HepG2 (cell line): ENCODE measurements at regions not wholly inside any gene's neighbourhood (a gene's known extent, or its start where the extent isn't known, plus 50 kb on each side); places are given as distances from the start of the nearest gene placed in this dataset.

ENCODE experiments used
- ATAC-seq: fragments of 200-7000 bp; cut with Tn5 transposase; 3 replicates; pipeline ENCODE4 v1.9.1; 2020; ENCODE audit warnings: mild to moderate bottlenecking, moderate library complexity
- BruUV-seq: library from RNA; stranded (reverse); fragments of 400-500 nt; replicated peaks from 2 replicates; lab custom pipeline; 2021; lab: Mats Ljungman, UMichigan
- CTCF ChIA-PET: fragments of 300-600 bp; formaldehyde crosslinking; extraction: SDS; loops from one replicate; lab custom pipeline; 2021; ENCODE audit warnings: low total read pairs, inconsistent platforms, low intra/inter-chr PET ratio; lab: Yijun Ruan, JAX
- POLR2A ChIA-PET: fragments of 350-600 bp; sonication (Branson Sonifier 250); formaldehyde crosslinking; loops from one replicate; lab custom pipeline; 2020; ENCODE audit warnings: antibody characterized with exemption, inconsistent platforms; lab: Yijun Ruan, JAX
- DNase-seq: peaks from one replicate; pipeline ENCODE4 v3.0.0-alpha.2; 2015; ENCODE audit warnings: low spot score
- FAIRE-seq: peaks from 3 replicates; lab custom pipeline; 2011; peaks lifted over from hg19 to GRCh38; lab: Jason Lieb, UNC
- H2AFZ ChIP-seq: one replicate; pipeline ENCODE4 v1.6.1; 2011; ENCODE audit warnings: low read length, inconsistent platforms
- H3K27ac ChIP-seq: fragments of 300-600 bp; 3 replicates; pipeline ENCODE4 v1.8.0; 2011; ENCODE audit warnings: mixed run types, mild to moderate bottlenecking, mixed read lengths, low read length, inconsistent platforms; ENCODE audit not compliant: insufficient read depth; ENCODE audit errors: extremely low read length
- H3K27me3 ChIP-seq, 2 experiments: fragments of 200-600 bp in 1 of 2; 2 replicates in 1 of 2; 3 replicates in 1 of 2; pipeline versions ENCODE4 v1.6.0 to v1.8.0; 2011; ENCODE audit warnings: low read length in 2 of 2, mild to moderate bottlenecking in 2 of 2, moderate library complexity in 2 of 2, inconsistent platforms in 1 of 2; ENCODE audit not compliant: insufficient read depth in 2 of 2, control insufficient read depth in 1 of 2
- H3K36me3 ChIP-seq, 2 experiments: fragments of 200-600 bp in 1 of 2; replicated peaks in 1 of 2; 2 replicates in 1 of 2; 3 replicates in 1 of 2; pipeline versions ENCODE4 v1.5.1 to v1.8.0; 2011; ENCODE audit warnings: low read length in 2 of 2, inconsistent platforms in 1 of 2; ENCODE audit not compliant: insufficient read depth in 2 of 2, control insufficient read depth in 1 of 2
- H3K4me1 ChIP-seq: 2 replicates; pipeline ENCODE4 v1.5.1; 2012; ENCODE audit warnings: low read length, inconsistent platforms; ENCODE audit not compliant: insufficient read depth
- H3K4me2 ChIP-seq: 2 replicates; pipeline ENCODE4 v1.6.0; 2011; ENCODE audit warnings: low read depth, low read length, inconsistent platforms
- H3K4me3 ChIP-seq, 3 experiments: fragments of 200-600 bp in 1 of 3; sonication (generic), shearing (Covaris generic) in 1 of 3; replicated peaks in 1 of 3; 2 replicates each; pipeline ENCODE4 v1.5.1; 2011 to 2016; ENCODE audit warnings: low read length in 3 of 3, inconsistent platforms in 2 of 3, low read depth in 2 of 3, mild to moderate bottlenecking in 2 of 3, control low read depth in 1 of 3, mixed read lengths in 1 of 3; ENCODE audit not compliant: insufficient read depth in 1 of 3
- H3K79me2 ChIP-seq: one replicate; pipeline ENCODE4 v1.6.1; 2011; ENCODE audit warnings: low read length, inconsistent platforms; ENCODE audit not compliant: insufficient read depth
- H3K9ac ChIP-seq: 2 replicates; pipeline ENCODE4 v1.6.0; 2011; ENCODE audit warnings: mild to moderate bottlenecking, low read depth, low read length, inconsistent platforms; ENCODE audit not compliant: insufficient read depth
- H3K9me3 ChIP-seq: 2 replicates; pipeline ENCODE4 v1.5.1; 2012; ENCODE audit warnings: mild to moderate bottlenecking, low read length
- H4K20me1 ChIP-seq: 2 replicates; pipeline ENCODE4 v1.6.0; 2011; ENCODE audit warnings: inconsistent platforms, mild to moderate bottlenecking, low read length, moderate library complexity; ENCODE audit not compliant: insufficient read depth
- ASH2L ChIP-seq: fragments of 300-600, 200-600 bp; sonication (generic); IDR thresholded peaks from 2 replicates; pipeline ENCODE4 v1.7.0; 2017; ENCODE audit warnings: low read depth, mild to moderate bottlenecking, moderate library complexity, mixed read lengths, low read length; ENCODE audit not compliant: insufficient read length
- CHD2 ChIP-seq: IDR thresholded peaks from 2 replicates; pipeline ENCODE4 v1.6.1; 2011; ENCODE audit warnings: low read depth, low read length, improper control_type of control experiment
- GATAD2A ChIP-seq: IDR thresholded peaks from 2 replicates; pipeline ENCODE4 v1.6.1; 2016
- MYNN ChIP-seq: sonication (generic); formaldehyde crosslinking; IDR thresholded peaks from 2 replicates; pipeline ENCODE4 v1.4.0; 2020; ENCODE audit warnings: mild to moderate bottlenecking, low read depth, missing genetic modification reagents
- SAFB2 ChIP-seq: sonication (generic); formaldehyde crosslinking; IDR thresholded peaks from 2 replicates; pipeline ENCODE4 v1.5.1; 2020; ENCODE audit warnings: missing genetic modification reagents, low read depth, mild to moderate bottlenecking, borderline replicate concordance
- ZFX ChIP-seq: sonication (generic); formaldehyde crosslinking; IDR thresholded peaks from 2 replicates; pipeline ENCODE4 v1.4.0; 2020; ENCODE audit warnings: mild to moderate bottlenecking, low read depth, missing genetic modification reagents, moderate library complexity
- ZNF3 ChIP-seq: IDR thresholded peaks from 2 replicates; pipeline ENCODE4 v1.7.0; 2017; ENCODE audit warnings: inconsistent platforms
- ZNF550 ChIP-seq: sonication (generic); formaldehyde crosslinking; IDR thresholded peaks from 2 replicates; pipeline ENCODE4 v1.4.0; 2020; ENCODE audit warnings: mild to moderate bottlenecking, missing genetic modification reagents, borderline replicate concordance
- ZNF572 ChIP-seq: sonication (generic); formaldehyde crosslinking; IDR thresholded peaks from 2 replicates; pipeline ENCODE4 v1.5.1; 2020; ENCODE audit warnings: mild to moderate bottlenecking, missing genetic modification reagents
- WGBS: methylation state at CpG from one replicate; pipeline ENCODE4 v1.1.6; 2017; ENCODE audit warnings: low lambda C conversion rate; 5-methylcytosine and 5-hydroxymethylcytosine counted together
- in situ Hi-C: cut with HindIII; loops from 2 replicates; pipeline ENCODE4 v1.10.0; 2017; ENCODE audit warnings: low pct_unique_long_range_greater_than_20kb; ENCODE audit not compliant: extremely low pct_ligation_motif_present
- intact Hi-C: fragments of 100-400 bp; cut with micrococcal nuclease; formaldehyde crosslinking; loops from one replicate; pipeline ENCODE4 v1.10.0; 2022; ENCODE audit not compliant: unreplicated experiment
- TF ChIP-seq, protein P1 (sequence below): sonication (generic); formaldehyde crosslinking; IDR thresholded peaks from 2 replicates; pipeline ENCODE4 v1.8.0; 2022; ENCODE audit warnings: missing genetic modification reagents, mild to moderate bottlenecking, moderate library complexity, borderline replicate concordance
- TF ChIP-seq, protein P2 (sequence below): sonication (generic); formaldehyde crosslinking; IDR thresholded peaks from 2 replicates; pipeline ENCODE4 v1.8.1; 2023; ENCODE audit warnings: mild to moderate bottlenecking, moderate library complexity, missing genetic modification reagents

DNA sequence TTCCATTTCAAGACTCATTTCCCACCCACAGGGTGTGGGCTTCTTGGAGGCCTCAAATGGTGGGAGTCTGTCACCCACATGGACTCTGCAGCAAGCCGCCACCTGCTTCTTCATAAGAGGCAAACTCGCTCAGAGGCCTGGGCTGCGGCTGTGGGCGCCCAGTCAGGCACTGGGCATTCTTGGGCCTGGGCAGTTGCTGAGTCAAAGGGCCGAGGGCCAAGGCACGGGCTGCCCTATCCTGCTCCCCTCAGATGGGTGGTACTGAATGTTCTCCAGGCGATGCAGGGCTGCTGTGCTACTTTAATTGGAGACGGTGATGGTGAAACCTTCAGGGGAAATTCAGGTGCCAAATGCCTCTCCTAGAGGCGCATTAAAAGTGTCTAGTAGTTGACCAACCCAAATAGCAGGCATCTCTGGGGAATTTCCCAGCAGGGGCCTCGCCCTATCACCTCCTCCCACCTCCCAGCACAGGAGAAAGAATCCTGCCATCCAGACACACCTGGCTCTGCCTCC, 57.9 kb downstream of the MAFB start:
- TF ChIP-seq, protein P1, sequence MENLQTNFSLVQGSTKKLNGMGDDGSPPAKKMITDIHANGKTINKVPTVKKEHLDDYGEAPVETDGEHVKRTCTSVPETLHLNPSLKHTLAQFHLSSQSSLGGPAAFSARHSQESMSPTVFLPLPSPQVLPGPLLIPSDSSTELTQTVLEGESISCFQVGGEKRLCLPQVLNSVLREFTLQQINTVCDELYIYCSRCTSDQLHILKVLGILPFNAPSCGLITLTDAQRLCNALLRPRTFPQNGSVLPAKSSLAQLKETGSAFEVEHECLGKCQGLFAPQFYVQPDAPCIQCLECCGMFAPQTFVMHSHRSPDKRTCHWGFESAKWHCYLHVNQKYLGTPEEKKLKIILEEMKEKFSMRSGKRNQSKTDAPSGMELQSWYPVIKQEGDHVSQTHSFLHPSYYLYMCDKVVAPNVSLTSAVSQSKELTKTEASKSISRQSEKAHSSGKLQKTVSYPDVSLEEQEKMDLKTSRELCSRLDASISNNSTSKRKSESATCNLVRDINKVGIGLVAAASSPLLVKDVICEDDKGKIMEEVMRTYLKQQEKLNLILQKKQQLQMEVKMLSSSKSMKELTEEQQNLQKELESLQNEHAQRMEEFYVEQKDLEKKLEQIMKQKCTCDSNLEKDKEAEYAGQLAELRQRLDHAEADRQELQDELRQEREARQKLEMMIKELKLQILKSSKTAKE = no peak
- TF ChIP-seq, protein P2, sequence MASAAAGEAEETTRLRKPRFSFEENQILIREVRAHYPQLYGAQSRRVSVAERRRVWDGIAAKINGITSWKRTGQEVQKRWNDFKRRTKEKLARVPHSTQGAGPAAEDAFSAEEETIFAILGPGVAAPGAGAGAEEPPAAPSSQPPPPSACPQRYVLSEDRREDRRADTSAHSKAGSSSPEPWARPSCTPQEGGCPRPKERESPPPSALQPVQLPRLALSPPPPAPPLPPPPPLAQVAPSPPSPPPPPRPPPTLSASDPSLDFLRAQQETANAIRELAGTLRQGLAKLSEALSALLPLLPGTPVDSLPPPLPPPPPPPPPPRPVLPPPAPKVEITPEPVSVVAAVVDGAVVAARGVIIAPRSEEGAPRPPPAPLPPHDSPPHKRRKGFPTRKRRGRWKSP = no peak
- TF ChIP-seq ZNF572 (CRISPR knock-in tag) (no peak), SAFB2 (CRISPR knock-in tag) (no peak), ZNF3 (CRISPR knock-in tag) (no peak), CHD2 (no peak), ZNF550 (no peak), ASH2L (no peak), GATAD2A (CRISPR knock-in tag) (no peak), MYNN (CRISPR knock-in tag) (no peak), ZFX (CRISPR knock-in tag) (no peak)
- ChIA-PET POLR2A (no interaction called here), CTCF (no interaction called here)
- intact Hi-C loops (no loop called here), in situ Hi-C loops (no loop called here)
- H4K20me1 ChIP-seq = no peaks in the 10 kb centered on the region
- no peak overlapping the region for H2AFZ ChIP-seq
- H3K36me3 ChIP-seq = no peaks in the 10 kb centered on the region
- WGBS = 19% methylated on average over 8 of the region's 10 CpGs
- H3K27ac ChIP-seq = no peak overlapping the region
- BruUV-seq = no TSS peak
- H3K9ac ChIP-seq = no peak overlapping the region
- peaks cover 0 to 8% of the 10 kb centered on the region in 2 experiments; a peak in 3 of 5 replicates for H3K27me3 ChIP-seq
- no peak overlapping the region for H3K4me3 ChIP-seq
- ATAC-seq (no peak), DNase-seq (no peak), FAIRE-seq (no peak)
- no peaks in the 10 kb centered on the region for H3K79me2 ChIP-seq
- H3K9me3 ChIP-seq = peaks cover 4% of the 10 kb centered on the region; the same call in 1 of the 2 replicates
- no peaks in the 10 kb centered on the region for H3K4me1 ChIP-seq
- H3K4me2 ChIP-seq = no peak overlapping the region
